ENCODE measurements at regions not wholly inside any gene's neighbourhood (a gene's known extent, or its start where the extent isn't known, plus 50 kb on each side); places are given as distances from the start of the nearest gene placed in this dataset.

- DNase-seq = no peak
Measured at GRCh38 chr1:119310301-119310700, 58.3 kb upstream of the HAO2 start.

DNA sequence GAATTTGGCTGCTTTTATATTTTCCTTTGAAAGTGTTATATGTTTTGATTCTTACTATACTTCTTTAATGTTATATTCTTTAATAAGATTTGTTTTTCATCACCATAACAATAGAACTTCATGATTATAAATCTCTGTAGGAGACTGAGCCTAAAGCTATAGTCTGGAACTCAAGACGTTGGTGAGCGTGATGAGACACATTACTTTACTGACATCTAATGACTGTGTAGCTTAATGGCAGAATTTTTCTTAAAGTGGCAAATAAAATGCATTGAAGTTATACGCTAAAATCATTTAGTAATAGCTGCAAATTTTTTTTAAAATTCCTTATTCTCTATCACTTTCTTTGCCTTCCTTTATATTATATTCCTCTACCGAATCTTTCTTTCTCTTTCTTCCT lies 56.1 kb upstream of the HAO2 start:
- DNase-seq = no peak

DNA sequence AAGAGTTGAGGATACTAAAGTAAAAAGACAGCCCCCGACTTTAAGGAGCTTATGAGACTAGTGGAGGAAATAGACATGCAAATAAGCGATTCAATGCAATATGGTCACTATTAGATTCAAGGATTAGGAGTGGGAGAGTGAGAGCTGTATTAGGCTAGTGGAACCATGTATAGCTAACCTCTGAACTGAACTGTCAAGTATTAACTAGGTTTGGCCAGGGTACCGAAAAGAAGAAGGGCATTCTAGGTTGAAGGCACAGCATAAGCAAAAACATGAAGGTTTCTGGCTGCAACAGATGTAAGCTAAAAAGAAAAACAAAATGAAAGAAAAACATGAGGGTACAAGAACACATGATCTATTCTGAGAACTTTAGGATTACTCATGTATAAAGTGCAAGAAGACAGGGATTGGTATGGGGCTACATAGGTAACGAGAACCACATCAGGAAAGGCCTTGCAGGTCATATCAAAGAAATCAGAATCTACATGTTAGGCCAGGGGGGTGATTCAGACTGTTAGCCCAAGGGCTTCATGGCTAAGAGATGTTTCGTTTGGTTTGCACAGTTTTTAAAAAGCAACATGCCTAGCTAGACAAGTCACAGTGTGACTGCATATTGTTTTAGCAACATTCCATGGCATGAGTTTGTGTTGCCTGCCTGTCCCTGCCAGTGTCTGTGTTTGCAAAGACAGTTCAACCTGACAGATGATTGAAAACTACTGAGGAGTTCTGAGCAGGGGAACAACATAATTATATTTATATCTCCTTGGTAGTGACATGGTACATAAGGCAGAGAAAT lies 54.4 kb upstream of the HAO2 start:
- DNase-seq = no peak

- DNase-seq = no peak
Measured at GRCh38 chr1:119316870-119317416, 51.6 kb upstream of the HAO2 start.

DNA sequence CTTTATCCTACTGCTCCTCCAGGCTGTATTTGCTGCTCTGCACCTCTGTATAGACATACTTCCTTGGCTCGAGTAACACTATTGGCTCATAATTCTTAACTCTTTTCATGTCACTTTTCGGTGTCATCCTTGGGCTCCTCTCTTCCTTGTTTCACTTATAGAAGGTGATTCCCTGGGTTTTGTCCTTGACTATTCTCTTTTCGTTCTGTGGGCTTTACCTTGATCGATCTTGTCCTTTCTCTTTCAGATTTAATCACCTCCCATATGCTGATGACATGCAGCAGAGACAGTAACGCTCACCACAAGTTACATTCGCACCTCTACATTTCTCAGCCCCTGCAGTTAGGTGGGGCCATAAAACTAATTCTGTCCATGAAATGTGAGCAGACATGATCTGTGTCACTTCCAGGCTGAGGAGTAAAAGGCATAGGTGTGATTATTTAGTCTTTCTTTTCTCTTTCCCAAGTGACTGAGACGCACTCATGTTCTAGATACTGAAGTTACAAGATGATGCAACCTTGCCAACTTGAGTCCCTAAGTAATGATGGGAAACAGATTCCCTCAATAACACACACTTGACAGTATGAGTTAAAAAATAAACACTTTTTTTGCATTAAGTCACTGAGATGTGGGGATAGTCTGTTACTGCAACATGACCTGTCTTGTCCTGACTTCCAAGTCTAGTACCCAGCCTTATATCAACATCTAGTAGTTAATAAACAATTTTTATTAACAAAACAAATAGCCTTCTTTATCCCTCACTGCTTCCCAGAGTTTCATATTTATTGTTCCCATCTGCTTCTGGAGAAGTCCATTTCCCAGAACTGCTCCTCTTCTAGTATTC lies 49.9 kb upstream of the HAO2 start:
- DNase-seq = no peak

Measured in KG1 (cell line).